ENCODE measurements at regions not wholly inside any gene's neighbourhood (a gene's known extent, or its start where the extent isn't known, plus 50 kb on each side); places are given as distances from the start of the nearest gene placed in this dataset.

DNA sequence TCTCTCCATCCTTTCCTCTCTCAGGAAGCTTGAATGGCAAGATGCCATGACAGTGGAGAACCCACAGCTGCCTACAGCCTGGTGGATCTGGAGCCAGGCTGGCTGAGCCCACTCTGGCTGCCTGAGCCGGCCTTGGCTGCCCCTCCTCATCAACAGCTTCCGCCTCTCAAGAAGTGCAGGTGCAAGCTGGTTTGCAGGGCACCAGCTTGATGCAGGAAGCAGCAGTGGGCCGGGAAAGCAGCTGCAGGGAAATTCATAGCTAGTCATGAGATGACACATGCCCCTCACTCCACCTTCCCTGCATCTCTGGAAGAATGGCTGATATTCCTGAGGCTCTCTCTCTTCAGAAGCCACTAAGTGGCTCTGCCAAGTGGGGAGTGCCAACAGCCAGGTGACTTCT, 289.1 kb downstream of the RPS29 start:
- TF ChIP-seq CTCF (IDR thresholded peaks at IDR 0.05): no peak
- no peaks in the 10 kb centered on the region for H3K27me3 ChIP-seq (ENCODE audit: control insufficient read depth in 2 of 2, insufficient read depth in 2 of 2, low read length in 2 of 2)
- 76% methylated on average over 3 of the region's 3 CpGs for WGBS (ENCODE audit: insufficient coverage)
- Mint-ChIP-seq H3K9me3 (peaks cover 0 to 1% (median 0%) of the 10 kb centered on the region in 7 donors), H3K36me3 (no peaks in the 10 kb centered on the region), H3K27ac (no peak overlapping the region), H3K27me3 (ENCODE audit: low read depth in 3 of 3) (no peaks in the 10 kb centered on the region), H3K4me1 (no peaks in the 10 kb centered on the region), H3K4me3 (no peak overlapping the region)
- no peaks in the 10 kb centered on the region for H4K20me1 ChIP-seq (ENCODE audit: insufficient read depth, low read length)
- intact Hi-C loops (cut with micrococcal nuclease): no loop called here
- H3K4me1 ChIP-seq (ENCODE audit: control insufficient read depth in 1 of 2, insufficient read depth in 2 of 2, low read length in 2 of 2): no peaks in the 10 kb centered on the region
- no peak overlapping the region for H2AFZ ChIP-seq (ENCODE audit: insufficient read depth, low read depth, low read length, poor library complexity, severe bottlenecking)
- no peak overlapping the region for H3K9ac ChIP-seq (ENCODE audit: insufficient read depth, low read length, poor library complexity, severe bottlenecking)
- H3K4me3 ChIP-seq (replicated peaks in 1 of 3; ENCODE audit: low read depth in 2 of 3, low read length in 3 of 3): no peak overlapping the region
- no peaks in the 10 kb centered on the region for H3K79me2 ChIP-seq (ENCODE audit: insufficient read depth, low read length)
- DNase-seq: no peak
- no peak overlapping the region for H3K27ac ChIP-seq (ENCODE audit: low read depth in 1 of 2, low read length in 2 of 2)
- no peak overlapping the region for H3K4me2 ChIP-seq (replicated peaks; ENCODE audit: extremely low read depth, low read length, poor library complexity, severe bottlenecking)
- H3K36me3 ChIP-seq (replicated peaks in 1 of 2; ENCODE audit: control insufficient read depth in 1 of 2, insufficient read depth in 2 of 2, low read length in 2 of 2): no peaks in the 10 kb centered on the region
- no peaks in the 10 kb centered on the region for H3K9me3 ChIP-seq (replicated peaks in 1 of 2; ENCODE audit: control insufficient read depth in 1 of 2, insufficient read depth in 1 of 2, low read length in 2 of 2)

DNA sequence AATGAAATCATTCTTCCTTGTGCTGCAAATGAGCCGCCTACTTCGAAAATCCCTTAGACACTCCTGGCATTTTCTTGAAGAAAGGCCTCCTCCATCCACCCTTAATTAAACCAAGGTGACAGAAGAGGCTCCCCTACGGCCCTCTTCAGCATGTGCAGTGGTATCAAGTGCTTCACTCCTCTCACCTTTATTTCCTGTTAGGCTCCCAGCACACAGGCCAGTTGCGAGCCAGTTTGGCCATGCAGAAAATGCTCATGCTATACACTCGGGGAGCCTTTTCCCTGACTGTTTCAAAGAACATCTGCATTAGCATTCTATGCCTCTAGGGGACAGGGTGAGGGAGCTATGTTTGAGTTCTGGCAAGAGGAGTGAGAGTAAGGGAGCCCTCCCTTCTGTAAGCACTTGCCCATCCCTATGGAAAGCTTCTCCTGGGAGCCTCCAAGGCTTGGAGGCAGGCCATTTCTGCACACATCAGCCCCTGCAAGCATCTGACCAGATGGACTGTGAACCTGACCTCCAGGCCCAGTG, 291.5 kb downstream of the RPS29 start:
- Histone ChIP-seq H3K9ac (ENCODE audit: insufficient read depth, low read length, poor library complexity, severe bottlenecking) (no peak overlapping the region), H3K79me2 (ENCODE audit: insufficient read depth, low read length) (no peaks in the 10 kb centered on the region), H3K4me1 (ENCODE audit: control insufficient read depth in 1 of 2, insufficient read depth in 2 of 2, low read length in 2 of 2) (no peaks in the 10 kb centered on the region), H2AFZ (ENCODE audit: insufficient read depth, low read depth, low read length, poor library complexity, severe bottlenecking) (no peak overlapping the region), H3K4me2 (replicated peaks; ENCODE audit: extremely low read depth, low read length, poor library complexity, severe bottlenecking) (no peak overlapping the region), H3K4me3 (replicated peaks in 1 of 3; ENCODE audit: low read depth in 2 of 3, low read length in 3 of 3) (no peak overlapping the region), H3K27me3 (ENCODE audit: control insufficient read depth in 2 of 2, insufficient read depth in 2 of 2, low read length in 2 of 2) (no peaks in the 10 kb centered on the region), H4K20me1 (ENCODE audit: insufficient read depth, low read length) (no peaks in the 10 kb centered on the region), H3K27ac (ENCODE audit: low read depth in 1 of 2, low read length in 2 of 2) (no peak overlapping the region), H3K9me3 (replicated peaks in 1 of 2; ENCODE audit: control insufficient read depth in 1 of 2, insufficient read depth in 1 of 2, low read length in 2 of 2) (no peaks in the 10 kb centered on the region), H3K36me3 (replicated peaks in 1 of 2; ENCODE audit: control insufficient read depth in 1 of 2, insufficient read depth in 2 of 2, low read length in 2 of 2) (no peaks in the 10 kb centered on the region)
- H3K27ac Mint-ChIP-seq: no peak overlapping the region
- peaks cover 0 to 2% (median 0%) of the 10 kb centered on the region in 7 donors for H3K9me3 Mint-ChIP-seq
- TF ChIP-seq CTCF (IDR thresholded peaks at IDR 0.05): no peak
- H3K27me3 Mint-ChIP-seq (ENCODE audit: low read depth in 3 of 3): no peaks in the 10 kb centered on the region
- WGBS (ENCODE audit: insufficient coverage): 100% methylated on average over 1 of the region's 5 CpGs
- intact Hi-C loops (cut with micrococcal nuclease): no loop called here
- H3K4me3 Mint-ChIP-seq: no peak overlapping the region
- no peaks in the 10 kb centered on the region for H3K36me3 Mint-ChIP-seq
- DNase-seq: no peak
- no peaks in the 10 kb centered on the region for H3K4me1 Mint-ChIP-seq
